ENCODE measurements at regions not wholly inside any gene's neighbourhood (a gene's known extent, or its start where the extent isn't known, plus 50 kb on each side); places are given as distances from the start of the nearest gene placed in this dataset.
A peak's percentile ranks its signal among the peaks of the same experiment; 100 is the strongest.
"Not testable (repeated sequence)": the region's sequence is repeated elsewhere in the genome, so short reads cannot be mapped to it uniquely, and the experiment has no call there.

- H3K4me1 Mint-ChIP-seq (ENCODE audit: low read depth); H3K4me3 Mint-ChIP-seq; DNase-seq; H3K27me3 Mint-ChIP-seq (ENCODE audit: low read depth); ATAC-seq: not testable (repeated sequence)
- Mint-ChIP-seq H3K9me3 (peaks cover 17% of the 10 kb centered on the region), H3K36me3 (ENCODE audit: insufficient read depth) (peaks cover 18% of the 10 kb centered on the region)
Observed at GRCh38 chr3:185306286-185306685, 52.4 kb upstream of the EHHADH start.

- Mint-ChIP-seq H3K4me1 (ENCODE audit: low read depth) (peaks cover 2% of the 10 kb centered on the region), H3K36me3 (ENCODE audit: insufficient read depth) (peaks cover 18% of the 10 kb centered on the region), H3K4me3 (no peak overlapping the region), H3K27me3 (ENCODE audit: low read depth) (no peaks in the 10 kb centered on the region), H3K9me3 (peaks cover 17% of the 10 kb centered on the region)
- no peak for ATAC-seq
- no peak for DNase-seq
Observed at GRCh38 chr3:185306847-185307246, 53.0 kb upstream of the EHHADH start.

- Mint-ChIP-seq H3K4me1 (ENCODE audit: low read depth) (peaks cover 2% of the 10 kb centered on the region), H3K27me3 (ENCODE audit: low read depth) (peaks cover 3% of the 10 kb centered on the region), H3K4me3 (no peak overlapping the region), H3K9me3 (peaks cover 17% of the 10 kb centered on the region), H3K36me3 (ENCODE audit: insufficient read depth) (peaks cover 16% of the 10 kb centered on the region)
- DNase-seq (peak; percentile 17), ATAC-seq (peak in 1 of 2 donors; percentile 27)
Observed at GRCh38 chr3:185308126-185308754, 54.4 kb upstream of the EHHADH start.

GRCh38 chr3:185309302-185309701 lies 53.6 kb upstream of the MAP3K13 start:
- Mint-ChIP-seq H3K4me1 (ENCODE audit: low read depth) (peaks cover 2% of the 10 kb centered on the region), H3K27me3 (ENCODE audit: low read depth) (peaks cover 3% of the 10 kb centered on the region)
- ATAC-seq: no peak

GRCh38 chr3:185309795-185310194 lies 53.1 kb upstream of the MAP3K13 start:
- no peak overlapping the region for H3K4me3 Mint-ChIP-seq
- H3K4me1 Mint-ChIP-seq (ENCODE audit: low read depth): peaks cover 2% of the 10 kb centered on the region

More at GRCh38 chr3:185309302-185309701, 53.6 kb upstream of the MAP3K13 start:
- no peak overlapping the region for H3K4me3 Mint-ChIP-seq
- peaks cover 17% of the 10 kb centered on the region for H3K9me3 Mint-ChIP-seq
- DNase-seq: no peak
- H3K36me3 Mint-ChIP-seq (ENCODE audit: insufficient read depth): peaks cover 16% of the 10 kb centered on the region

DNA sequence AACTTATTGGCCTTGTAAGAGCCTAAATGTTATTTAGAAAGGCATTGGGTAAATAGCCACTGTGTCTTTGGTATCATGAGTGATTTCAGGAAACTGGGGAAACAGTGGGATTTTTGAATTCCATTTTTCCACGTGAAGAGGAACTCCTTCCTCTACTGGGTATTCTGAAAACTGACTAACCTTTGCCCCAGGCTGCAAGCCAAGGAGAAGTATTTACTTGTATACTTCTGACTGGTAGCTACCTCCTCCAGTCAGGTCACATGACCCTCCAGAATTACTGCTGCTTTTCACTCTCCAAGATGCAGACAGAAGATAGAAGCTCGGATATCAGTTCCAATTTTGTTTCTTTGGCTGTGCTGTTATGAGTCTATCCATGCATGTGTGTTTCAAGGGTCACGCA lies 50.9 kb upstream of the MAP3K13 start:
- H3K27me3 Mint-ChIP-seq (ENCODE audit: low read depth): peaks cover 3% of the 10 kb centered on the region
- peaks cover 15% of the 10 kb centered on the region for H3K9me3 Mint-ChIP-seq
- H3K4me1 Mint-ChIP-seq (ENCODE audit: low read depth): peaks cover 2% of the 10 kb centered on the region
- DNase-seq: no peak
- no peak for ATAC-seq
- peaks cover 6% of the 10 kb centered on the region for H3K36me3 Mint-ChIP-seq (ENCODE audit: insufficient read depth)
- H3K4me3 Mint-ChIP-seq: no peak overlapping the region

More at GRCh38 chr3:185309795-185310194, 53.1 kb upstream of the MAP3K13 start:
- peaks cover 3% of the 10 kb centered on the region for H3K27me3 Mint-ChIP-seq (ENCODE audit: low read depth)
- H3K9me3 Mint-ChIP-seq: peaks cover 17% of the 10 kb centered on the region
- DNase-seq (no peak), ATAC-seq (no peak)
- peaks cover 15% of the 10 kb centered on the region for H3K36me3 Mint-ChIP-seq (ENCODE audit: insufficient read depth)
